Endothelial cell of hepatic sinusoid (primary cell): ENCODE measurements at regions not wholly inside any gene's neighbourhood (a gene's known extent, or its start where the extent isn't known, plus 50 kb on each side); places are given as distances from the start of the nearest gene placed in this dataset.
"Not testable (repeated sequence)": the region's sequence is repeated elsewhere in the genome, so short reads cannot be mapped to it uniquely, and the experiment has no call there.

ENCODE experiments used
- in situ Hi-C: cut with HindIII; loops from 2 replicates; pipeline ENCODE4 v1.10.0; 2017; ENCODE audit warnings: low sequenced_read_pairs

DNA sequence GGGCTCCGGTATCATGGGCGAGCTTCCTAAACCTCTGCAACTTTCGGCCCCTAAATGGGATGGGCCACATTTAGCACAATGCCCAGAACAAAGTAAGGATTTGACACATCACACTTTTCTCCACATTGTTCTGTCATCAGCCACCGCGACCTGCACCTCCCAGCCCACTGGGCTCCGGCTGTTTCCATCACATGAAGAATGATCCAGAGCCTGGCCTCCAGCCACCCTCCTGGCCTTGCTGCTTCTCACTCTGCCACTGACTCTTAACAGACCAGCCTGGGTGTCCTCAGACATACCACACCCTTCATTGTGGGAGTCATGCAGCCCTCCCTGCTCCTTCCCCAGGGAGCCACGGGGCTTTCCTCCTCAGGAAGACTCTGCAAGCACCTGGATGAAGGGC lies 113.7 kb downstream of the IGLL1 start:
- in situ Hi-C loops, result no loop called here

GRCh38 chr22:23464796-23465195 lies 115.3 kb downstream of the IGLL1 start:
- in situ Hi-C loops, result not testable (repeated sequence)

GRCh38 chr22:23460517-23461031 lies 119.5 kb downstream of the IGLL1 start:
- in situ Hi-C loops, result not testable (repeated sequence)

- in situ Hi-C loops, result not testable (repeated sequence)
These were observed 120.2 kb downstream of the IGLL1 start for GRCh38 chr22:23459645-23460516.

GRCh38 chr22:23458663-23459541 lies 121.2 kb downstream of the IGLL1 start:
- in situ Hi-C loops, result no loop called here

DNA sequence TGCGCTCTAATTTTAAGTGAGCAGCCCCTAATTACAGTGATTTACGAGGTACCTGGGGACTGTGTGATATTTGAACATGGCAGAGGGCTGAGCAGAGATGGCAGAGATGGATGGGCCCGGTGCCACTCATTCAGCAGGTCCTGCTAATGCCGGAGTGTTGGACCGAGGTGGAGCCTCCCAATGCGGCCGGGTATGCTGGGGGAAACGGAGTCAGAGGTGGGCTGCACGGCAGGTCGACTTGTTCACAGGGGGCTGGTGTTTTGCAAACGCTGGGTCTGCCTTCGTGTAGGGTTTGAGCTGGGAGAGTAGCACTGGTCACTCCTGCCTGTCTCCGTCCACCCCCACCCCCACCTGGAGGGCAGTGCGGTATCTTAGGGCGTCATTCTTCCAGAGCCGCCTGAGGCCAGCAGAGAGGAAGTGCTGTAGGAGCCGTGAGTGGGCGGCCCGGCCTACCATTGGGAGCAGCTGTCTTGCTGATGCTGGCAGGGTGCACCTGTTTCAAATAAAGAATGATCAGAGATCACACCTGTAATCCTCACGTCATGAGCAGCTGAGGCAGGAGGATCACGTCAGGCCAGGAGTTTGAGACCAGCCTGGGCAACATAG lies 122.6 kb downstream of the IGLL1 start:
- in situ Hi-C loops, result no loop called here

DNA sequence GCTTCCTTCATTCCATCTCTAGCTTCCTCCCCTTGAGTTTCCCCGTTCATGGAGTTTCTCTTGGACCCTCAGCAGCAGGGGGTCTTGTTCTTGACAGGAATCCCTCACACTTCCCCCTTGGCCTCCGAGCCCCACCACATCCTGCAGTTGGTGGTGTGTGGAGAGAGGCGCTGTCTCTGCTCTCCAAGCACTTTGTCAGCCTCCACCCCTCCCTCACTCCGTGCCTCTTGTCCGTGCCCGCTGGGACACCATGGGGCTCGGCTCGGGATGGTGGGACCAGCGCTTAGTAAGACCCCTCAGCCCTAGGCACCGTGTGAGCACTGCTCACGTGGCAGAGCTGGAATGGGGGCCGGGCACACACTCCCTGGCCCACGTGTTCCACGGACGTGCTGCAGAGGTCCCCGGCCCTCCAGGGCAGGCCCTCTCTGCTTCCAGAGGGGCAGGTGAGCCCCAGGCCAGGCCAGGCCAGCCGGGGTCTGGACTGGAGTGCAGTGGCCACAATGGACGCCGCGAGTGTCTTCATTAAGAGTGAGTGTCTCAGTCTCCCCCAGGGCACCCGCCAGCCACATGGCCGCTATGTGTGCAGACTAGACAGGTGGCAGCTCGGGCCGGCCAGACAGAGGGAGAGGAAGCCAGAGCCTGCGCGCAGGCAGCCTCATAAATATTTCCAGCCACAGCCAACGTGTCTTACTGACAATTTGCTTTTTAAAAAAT lies 123.3 kb downstream of the IGLL1 start:
- in situ Hi-C loops, result not testable (repeated sequence)

DNA sequence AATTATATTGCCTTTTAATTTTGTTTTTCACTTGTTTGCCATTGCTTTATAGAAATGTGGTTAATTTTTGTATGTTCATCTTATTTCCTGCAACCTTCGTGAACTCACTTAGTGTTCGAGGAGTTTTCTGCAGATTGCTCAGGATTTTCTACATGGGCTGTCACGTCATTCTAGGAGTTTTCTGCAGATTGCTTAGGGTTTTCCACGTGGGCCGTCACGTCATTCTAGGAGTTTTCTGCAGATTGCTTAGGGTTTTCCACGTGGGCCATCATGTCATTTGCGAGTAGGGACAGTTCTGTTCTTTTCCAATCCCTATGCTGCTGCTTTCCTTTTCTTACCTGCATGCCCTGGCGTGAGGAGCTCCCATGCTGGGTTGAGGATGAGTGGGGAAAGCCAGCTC lies 125.7 kb downstream of the IGLL1 start:
- in situ Hi-C loops, result not testable (repeated sequence)

DNA sequence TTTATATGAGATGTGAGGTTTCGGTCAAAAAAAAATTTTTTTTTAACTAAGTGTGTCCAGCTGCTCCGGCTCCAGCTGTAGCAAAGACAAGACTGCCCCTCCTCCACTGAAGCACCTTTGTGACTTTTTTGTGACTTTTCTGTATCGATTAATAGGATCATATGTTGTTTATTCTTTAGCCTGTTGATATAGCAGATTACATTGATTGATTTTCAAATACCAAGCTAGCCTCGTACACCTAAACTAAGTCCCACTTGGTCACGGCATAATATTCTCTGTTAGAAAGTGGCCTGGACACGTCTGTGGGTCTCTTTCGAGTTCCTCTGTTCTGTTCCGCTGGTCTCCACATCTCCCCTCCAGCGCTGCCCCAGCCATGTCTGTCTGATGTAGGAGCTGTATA lies 126.8 kb downstream of the IGLL1 start:
- in situ Hi-C loops, result no loop called here

DNA sequence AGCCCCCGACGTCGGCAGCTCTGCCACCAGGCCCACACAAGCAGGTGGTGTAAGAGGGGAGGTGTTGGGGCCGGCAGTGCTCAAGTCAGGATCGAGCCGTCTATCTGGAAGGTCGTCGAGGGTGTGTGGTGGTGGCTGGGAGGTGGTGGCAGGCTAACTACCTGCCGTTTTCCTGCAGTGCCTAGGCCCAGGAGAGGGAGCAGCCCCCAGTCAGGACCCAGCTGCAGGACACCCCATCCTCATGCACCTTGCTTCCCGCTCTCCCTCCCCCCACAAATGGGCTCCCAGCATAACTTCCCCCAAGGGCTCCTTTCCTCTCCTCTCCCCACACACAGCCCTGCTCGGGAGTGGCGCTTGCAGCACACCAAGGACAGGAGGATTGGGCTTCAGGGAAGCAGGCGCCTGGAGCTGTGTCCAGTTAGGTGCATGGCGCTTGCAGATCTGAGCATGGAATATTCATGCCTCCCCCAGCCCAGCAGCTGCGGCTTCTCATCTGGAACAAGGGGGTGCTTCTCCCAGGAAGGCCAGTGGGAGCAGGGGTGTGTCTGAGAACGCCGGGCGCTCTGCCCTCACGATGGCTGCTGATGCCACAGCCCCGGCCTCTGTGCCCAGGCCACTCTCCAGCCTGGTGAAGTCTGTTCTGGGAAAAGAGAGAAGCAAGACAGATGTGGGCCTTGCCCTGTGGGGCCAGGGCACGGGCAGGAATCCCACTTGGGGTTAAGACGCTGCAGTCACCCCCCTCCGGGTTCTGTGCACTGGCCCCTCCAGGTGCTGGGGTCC lies 127.7 kb downstream of the IGLL1 start:
- in situ Hi-C loops, result no loop called here

DNA sequence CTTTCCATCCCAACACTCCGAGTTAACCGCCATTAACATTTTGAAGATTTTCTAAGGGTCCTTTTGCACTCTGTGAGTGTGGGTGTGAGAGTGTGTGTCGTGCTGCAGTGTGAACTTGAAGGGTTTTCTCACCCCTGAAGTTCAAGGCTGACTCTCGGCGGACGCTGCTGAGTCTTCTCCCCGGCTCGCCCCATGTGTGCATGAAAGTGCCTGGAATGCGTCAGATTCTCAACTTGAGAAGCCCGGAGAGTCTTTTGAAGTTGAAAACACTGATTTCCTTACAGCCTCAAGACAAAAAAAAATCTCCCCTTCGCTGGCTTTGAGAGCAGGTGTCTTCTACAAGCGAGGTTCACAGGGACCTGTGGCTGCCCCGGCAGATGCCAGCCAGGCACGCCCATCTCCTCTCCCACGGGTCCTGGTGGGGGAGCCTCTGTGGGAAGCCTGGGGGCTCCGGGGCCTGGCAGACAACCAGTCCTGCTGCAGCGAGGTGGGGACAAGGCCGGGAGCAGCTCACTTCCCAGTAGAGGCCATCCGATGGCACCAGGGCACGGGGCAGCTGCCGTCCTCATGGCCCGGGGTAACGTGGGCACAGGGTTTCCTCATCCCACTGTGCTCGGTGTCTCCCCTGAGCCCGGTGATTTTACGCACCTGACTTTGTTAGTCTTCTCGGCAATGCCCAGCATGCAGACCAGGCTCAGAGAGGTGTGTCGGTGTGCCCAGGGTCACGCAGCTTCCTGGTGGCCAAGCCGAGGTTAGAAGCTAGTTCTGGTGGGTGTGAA lies 128.4 kb downstream of the IGLL1 start:
- in situ Hi-C loops, result not testable (repeated sequence)

DNA sequence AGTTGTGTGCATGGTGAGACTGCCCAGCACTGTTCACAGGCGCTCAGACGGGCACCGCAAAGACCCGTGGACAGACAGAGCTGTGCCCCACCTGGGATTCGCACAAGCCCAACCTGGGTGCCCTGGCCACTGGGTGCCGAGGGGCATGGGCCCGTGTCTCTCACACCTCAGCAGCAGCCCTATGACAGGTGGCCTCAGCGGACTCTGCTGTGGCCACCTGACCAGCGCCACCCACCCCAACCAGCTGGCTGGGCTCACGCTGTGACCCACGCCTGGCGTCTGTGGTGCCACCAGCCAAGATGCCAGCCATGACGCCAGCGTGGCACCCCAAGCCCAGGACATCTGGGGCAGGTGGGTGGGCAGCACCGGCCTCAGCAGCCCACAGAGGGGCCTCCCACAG lies 129.3 kb downstream of the IGLL1 start:
- in situ Hi-C loops, result not testable (repeated sequence)

- in situ Hi-C loops, result no loop called here
These were observed 129.7 kb downstream of the IGLL1 start for GRCh38 chr22:23450434-23450795.

- in situ Hi-C loops, result not testable (repeated sequence)
These were observed 130.2 kb downstream of the IGLL1 start for GRCh38 chr22:23449748-23450433.

DNA sequence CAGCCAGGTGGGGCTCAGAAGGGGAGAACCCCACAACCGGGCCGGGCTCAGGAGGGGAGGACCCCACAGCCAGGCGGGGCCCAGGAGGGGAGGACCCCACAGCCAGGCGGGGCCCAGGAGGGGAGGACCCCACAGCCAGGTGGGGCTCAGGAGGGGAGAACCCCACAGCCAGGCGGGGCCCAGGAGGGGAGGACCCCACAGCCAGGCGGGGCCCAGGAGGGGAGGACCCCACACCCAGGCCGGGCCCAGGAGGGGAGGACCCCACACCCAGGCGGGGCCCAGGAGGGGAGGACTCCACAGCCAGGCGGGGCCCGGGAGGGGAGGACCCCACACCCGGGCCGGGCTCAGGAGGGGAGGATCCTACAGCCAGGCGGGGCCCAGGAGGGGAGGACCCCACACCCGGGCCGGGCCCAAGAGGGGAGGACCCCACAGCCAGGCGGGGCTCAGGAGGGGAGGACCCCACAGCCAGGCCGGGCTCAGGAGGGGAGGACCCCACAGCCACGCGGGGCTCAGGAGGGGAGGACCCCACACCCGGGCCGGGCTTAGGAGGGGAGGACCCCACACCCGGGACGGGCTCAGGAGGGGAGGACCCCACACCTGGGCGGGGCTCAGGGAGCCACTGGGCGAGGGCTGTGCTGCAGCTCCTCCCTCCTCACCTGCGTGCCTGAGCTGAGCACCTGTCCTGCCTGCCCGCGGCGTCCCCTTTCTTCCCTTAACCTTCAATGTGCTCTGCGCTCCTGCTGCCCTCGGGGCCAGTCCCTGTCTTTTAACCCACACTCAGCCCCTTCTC lies 131.4 kb downstream of the IGLL1 start:
- in situ Hi-C loops, result not testable (repeated sequence)

GRCh38 chr22:23446796-23447350 lies 133.2 kb downstream of the IGLL1 start:
- in situ Hi-C loops, result no loop called here

GRCh38 chr22:23446194-23446593 lies 133.9 kb downstream of the IGLL1 start:
- in situ Hi-C loops, result not testable (repeated sequence)
